Skin epidermis (tissue), 12 donors: ENCODE measurements at regions not wholly inside any gene's neighbourhood (a gene's known extent, or its start where the extent isn't known, plus 50 kb on each side); places are given as distances from the start of the nearest gene placed in this dataset.
A peak's percentile ranks its signal among the peaks of the same experiment; 100 is the strongest.
"Not testable (repeated sequence)": the region's sequence is repeated elsewhere in the genome, so short reads cannot be mapped to it uniquely, and the experiment has no call there.

Experiments
- H3K27ac ChIP-seq, 21 experiments: fragments of 200-600 bp; sonication (generic) in 11 of 21; one replicate each; pipeline ENCODE4 v1.5.0; 2020; ENCODE audit warnings: mild to moderate bottlenecking in 3 of 21, inconsistent platforms in 2 of 21, moderate library complexity in 2 of 21
- H3K4me3 ChIP-seq, 7 experiments: fragments of 200-600 bp; sonication (generic) in 2 of 7; one replicate each; pipeline ENCODE4 v1.5.0; 2020; ENCODE audit warnings: inconsistent platforms in 2 of 7, mild to moderate bottlenecking in 2 of 7, moderate library complexity in 1 of 7

- peak overlapping the region in 1 of 7 experiments; percentile 15 for H3K4me3 ChIP-seq
- H3K27ac ChIP-seq, result not testable (repeated sequence)
Measured at GRCh38 chr2:146405402-146406309, 1439.2 kb upstream of the ACVR2A start.

DNA sequence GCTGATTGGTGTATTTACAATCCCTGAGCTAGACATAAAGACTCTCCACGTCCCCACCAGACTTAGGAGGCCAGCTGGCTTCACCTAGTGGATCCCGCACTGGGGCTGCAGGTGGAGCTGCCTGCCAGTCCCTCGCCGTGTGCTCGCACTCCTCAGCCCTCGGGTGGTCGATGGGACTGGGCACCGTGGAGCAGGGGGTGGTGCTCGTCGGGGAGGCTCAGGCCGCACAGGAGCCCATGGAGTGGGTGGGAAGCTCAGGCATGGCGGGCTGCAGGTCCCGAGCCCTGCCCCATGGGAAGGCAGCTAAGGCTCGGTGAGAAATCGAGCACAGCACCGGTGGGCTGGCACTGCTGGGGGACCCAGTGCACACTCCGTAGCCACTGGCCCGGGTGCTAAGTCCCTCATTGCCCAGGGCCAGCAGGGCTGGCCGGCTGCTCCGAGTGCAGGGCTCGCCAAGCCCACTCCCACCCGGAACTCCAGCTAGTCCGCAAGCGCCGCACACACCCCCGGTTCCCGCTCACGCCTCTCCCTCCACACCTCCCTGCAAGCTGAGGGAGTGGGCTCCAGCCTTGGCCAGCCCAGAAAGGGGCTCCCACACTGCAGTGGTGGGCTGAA lies 1441.2 kb upstream of the ACVR2A start:
- not testable (repeated sequence) for H3K4me3 ChIP-seq, H3K27ac ChIP-seq

GRCh38 chr2:146392631-146393030 lies 1452.2 kb upstream of the ACVR2A start:
- no peak overlapping the region for H3K27ac ChIP-seq
- H3K4me3 ChIP-seq, result no peak overlapping the region

- Histone ChIP-seq H3K27ac (no peak overlapping the region), H3K4me3 (no peak overlapping the region)
Measured at GRCh38 chr2:146392186-146392585, 1452.6 kb upstream of the ACVR2A start.

- Histone ChIP-seq H3K27ac (no peak overlapping the region), H3K4me3 (no peak overlapping the region)
Measured at GRCh38 chr2:146388757-146389156, 1456.1 kb upstream of the ACVR2A start.

DNA sequence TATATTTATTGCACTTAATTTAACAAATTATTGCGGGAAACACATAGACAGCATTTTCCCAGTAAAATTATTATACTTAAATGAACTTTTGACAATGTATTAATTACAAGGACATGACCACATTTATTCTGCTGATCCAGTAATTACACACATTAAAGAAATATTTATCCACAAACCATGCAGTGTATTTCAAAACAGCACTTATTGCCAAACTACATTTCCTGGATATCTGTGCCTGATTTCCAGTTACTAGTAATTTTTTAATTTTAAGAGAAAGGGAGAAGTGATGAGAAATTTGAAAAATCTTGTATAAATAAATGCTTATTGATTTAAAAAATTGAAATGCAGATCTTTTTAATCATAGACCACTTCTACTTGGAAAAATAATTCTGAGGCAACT lies 1458.7 kb upstream of the ACVR2A start:
- no peak overlapping the region for H3K4me3 ChIP-seq
- no peak overlapping the region for H3K27ac ChIP-seq

DNA sequence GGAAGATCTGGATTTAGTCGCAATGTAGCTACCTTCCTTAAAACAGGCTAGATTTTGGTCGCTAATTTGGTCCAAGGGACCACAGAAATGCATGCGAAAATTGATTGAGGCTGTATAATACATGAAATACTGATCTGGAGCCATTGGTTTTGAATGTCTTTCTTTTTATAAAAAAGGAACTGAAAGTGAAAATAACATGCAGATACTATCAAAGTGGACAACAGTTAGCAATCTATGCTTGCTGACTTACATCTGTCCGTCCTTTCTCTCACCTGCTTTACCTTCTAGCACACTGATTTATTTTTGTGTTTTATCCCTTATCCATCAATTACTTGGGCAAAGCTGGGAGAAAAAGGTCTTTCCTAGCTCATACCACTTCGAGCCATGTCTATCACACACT lies 1459.8 kb upstream of the ACVR2A start:
- no peak overlapping the region for H3K4me3 ChIP-seq

GRCh38 chr2:146376511-146377064 lies 1468.2 kb upstream of the ACVR2A start:
- no peak overlapping the region for H3K4me3 ChIP-seq
- H3K27ac ChIP-seq, result no peak overlapping the region

More for the DNA sequence above, 1459.8 kb upstream of the ACVR2A start:
- H3K27ac ChIP-seq, result no peak overlapping the region

DNA sequence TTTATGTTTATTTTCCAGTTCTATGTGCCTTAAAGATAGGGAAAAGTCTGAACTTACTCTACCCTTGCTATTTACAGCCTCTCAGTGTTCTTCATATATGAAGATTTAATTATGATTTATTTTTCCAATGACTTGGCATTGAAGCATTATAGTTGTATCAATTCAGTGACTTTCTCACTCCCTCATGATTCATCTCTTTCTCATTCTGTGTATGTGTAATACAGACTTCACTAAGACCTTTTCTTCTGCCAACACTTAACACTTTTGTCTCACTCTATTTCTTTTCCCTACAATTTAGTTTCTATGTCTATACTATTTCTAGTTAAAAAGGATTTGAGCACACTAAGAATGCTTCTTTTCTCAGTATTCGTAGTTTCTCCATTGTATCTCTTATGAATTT lies 1470.3 kb upstream of the ACVR2A start:
- no peak overlapping the region for H3K4me3 ChIP-seq
- no peak overlapping the region for H3K27ac ChIP-seq

- H3K27ac ChIP-seq, H3K4me3 ChIP-seq: not testable (repeated sequence)
Measured at GRCh38 chr2:146371364-146371763, 1473.5 kb upstream of the ACVR2A start.

DNA sequence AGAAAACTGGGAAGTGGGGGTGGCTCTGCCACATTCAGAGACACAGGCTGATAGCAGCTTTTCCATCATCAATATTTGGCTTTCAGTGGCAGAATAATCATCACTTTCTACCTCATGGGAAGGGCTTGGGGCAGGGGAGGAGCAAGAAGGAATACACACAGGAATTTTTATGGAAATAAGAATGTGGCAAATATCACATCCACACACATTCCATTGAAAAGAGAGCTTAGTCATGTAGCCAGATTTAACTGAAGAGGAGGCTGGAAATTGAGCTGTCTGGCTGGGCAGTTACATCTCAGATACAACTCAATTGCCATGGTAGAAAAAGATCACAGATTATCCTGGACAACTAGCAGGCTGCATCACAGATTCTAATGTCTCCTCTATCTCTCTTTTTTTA lies 1474.0 kb upstream of the ACVR2A start:
- no peak overlapping the region for H3K27ac ChIP-seq
- no peak overlapping the region for H3K4me3 ChIP-seq

- Histone ChIP-seq H3K4me3 (no peak overlapping the region), H3K27ac (no peak overlapping the region)
Measured at GRCh38 chr2:146366276-146366675, 1478.6 kb upstream of the ACVR2A start.

- H3K27ac ChIP-seq, result no peak overlapping the region
Measured at GRCh38 chr2:146365041-146365440, 1479.8 kb upstream of the ACVR2A start.

GRCh38 chr2:146363731-146364130 lies 1481.1 kb upstream of the ACVR2A start:
- H3K27ac ChIP-seq, result no peak overlapping the region

More at GRCh38 chr2:146365041-146365440, 1479.8 kb upstream of the ACVR2A start:
- no peak overlapping the region for H3K4me3 ChIP-seq

DNA sequence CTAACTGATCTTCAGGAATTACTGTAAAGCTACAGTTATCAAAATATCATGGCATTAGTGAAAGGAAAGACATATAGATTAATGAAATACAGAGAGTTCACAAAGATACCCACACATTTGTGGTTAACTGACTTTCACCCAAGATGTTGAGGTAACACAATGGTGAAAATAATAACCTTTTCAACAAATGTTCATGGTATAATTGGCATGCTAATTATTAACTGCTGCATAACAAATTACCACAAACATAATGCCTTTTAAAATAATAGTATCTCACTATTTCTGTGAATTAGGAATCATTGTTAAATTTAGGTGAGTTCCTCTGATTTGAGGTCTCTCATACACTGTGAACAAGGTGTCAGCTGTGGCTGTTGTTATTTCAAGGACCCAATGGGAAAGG lies 1493.1 kb upstream of the ACVR2A start:
- Histone ChIP-seq H3K4me3 (no peak overlapping the region), H3K27ac (no peak overlapping the region)

More at GRCh38 chr2:146363731-146364130, 1481.1 kb upstream of the ACVR2A start:
- no peak overlapping the region for H3K4me3 ChIP-seq

GRCh38 chr2:146349334-146349733 lies 1495.5 kb upstream of the ACVR2A start:
- no peak overlapping the region for H3K27ac ChIP-seq
- H3K4me3 ChIP-seq, result no peak overlapping the region

DNA sequence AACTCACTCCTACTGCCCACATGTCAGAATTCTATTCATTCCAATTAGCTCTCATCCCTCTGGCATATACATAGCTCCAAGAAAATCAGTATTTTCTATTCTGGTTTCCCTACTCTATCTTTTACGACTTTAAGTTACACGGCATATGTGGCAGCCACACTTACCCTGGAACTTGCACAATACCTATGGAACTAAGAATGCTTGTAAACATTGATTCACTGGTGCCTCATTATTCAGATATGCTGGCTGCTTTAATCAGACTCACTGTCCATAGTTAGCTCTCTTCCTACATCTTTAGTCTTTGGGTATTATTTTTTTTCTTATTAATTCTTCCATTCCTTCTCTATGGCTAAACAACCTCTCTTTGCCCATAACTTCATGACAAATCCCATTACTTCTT lies 1519.9 kb upstream of the ACVR2A start:
- H3K4me3 ChIP-seq, result no peak overlapping the region
- H3K27ac ChIP-seq, result no peak overlapping the region

GRCh38 chr2:146323564-146323963 lies 1521.3 kb upstream of the ACVR2A start:
- no peak overlapping the region for H3K27ac ChIP-seq
- no peak overlapping the region for H3K4me3 ChIP-seq

- Histone ChIP-seq H3K27ac (no peak overlapping the region), H3K4me3 (no peak overlapping the region)
Measured at GRCh38 chr2:146321175-146321574, 1523.7 kb upstream of the ACVR2A start.

DNA sequence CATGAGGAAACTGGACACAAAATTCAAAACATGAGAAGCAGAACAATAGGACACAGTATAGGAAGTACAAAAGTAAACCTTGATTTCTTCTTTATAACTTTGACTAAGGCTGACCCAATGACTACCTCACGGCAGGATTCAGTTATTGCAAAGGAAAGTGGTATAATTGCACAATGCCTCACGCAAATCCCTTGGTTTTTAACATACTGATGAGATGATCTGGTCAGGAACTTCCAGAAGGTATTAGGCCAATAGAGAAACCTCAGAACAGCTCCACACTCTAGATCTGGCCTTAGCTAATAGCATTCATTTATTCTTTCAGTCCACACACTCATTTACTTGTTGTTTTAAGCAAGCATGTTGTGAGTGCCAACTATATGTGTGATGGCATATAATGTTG lies 1526.9 kb upstream of the ACVR2A start:
- H3K4me3 ChIP-seq, result no peak overlapping the region

DNA sequence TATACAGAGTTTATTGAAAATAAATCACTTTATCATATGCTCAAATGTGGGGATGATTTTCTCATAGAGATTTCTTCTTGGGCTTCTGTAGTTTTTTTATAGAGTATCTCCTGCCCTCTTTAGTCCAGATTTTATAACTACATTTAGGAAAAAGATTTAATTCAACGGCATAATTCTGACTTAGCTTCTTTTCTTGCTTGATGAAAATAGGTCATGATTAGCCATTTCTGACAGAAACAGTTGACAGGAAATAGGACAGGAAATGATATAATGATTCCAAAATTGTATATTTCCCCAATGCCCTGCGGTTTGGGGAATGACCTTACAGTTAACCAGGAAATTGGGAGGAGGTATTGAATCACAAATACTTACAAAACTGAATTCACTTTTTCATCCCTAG lies 1531.9 kb upstream of the ACVR2A start:
- Histone ChIP-seq H3K27ac (no peak overlapping the region), H3K4me3 (no peak overlapping the region)

More for the DNA sequence above, 1526.9 kb upstream of the ACVR2A start:
- no peak overlapping the region for H3K27ac ChIP-seq
